ENCODE measurements at regions not wholly inside any gene's neighbourhood (a gene's known extent, or its start where the extent isn't known, plus 50 kb on each side); places are given as distances from the start of the nearest gene placed in this dataset.

DNA sequence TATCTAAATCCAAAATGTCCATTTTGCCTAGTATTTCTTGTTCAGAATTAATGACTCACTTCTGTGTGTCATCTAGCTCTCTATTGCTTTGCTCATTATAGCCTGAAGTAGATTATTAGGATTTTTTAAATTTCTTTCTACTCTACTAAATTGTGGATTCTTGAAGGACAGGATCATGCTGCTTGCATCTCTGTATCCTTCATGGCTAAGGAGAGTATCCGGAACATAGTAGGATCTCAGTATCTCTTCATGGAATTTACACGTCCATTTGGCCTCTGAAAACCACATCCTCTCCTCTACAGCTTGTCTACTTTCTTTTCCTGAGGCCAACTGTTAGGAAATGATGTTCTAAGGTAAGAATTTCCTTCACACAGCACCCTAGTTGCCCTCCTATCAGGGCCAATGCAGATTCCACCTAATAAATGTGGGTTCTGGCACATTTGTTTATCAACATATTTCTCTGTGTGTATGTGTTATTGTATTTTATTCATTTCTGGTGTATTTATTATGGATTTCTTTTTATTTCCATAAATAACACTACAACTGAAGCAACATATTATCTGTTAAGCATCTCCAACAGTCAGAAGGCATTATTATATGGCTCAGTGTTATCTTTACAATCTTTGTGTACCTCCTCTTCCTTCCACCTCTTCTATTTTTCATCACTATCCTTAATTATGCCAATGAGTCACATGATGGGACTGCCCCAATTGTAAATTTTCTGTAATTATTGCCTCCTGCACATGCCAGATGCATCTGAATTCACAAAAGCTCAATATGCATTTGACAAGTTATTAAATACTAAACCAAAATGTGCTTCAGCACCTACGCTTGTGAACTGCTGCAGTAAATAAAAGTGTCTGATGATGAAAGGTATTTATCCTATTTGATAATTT is 557.8 kb upstream of the TLE4 start:
- TF ChIP-seq, protein P1, sequence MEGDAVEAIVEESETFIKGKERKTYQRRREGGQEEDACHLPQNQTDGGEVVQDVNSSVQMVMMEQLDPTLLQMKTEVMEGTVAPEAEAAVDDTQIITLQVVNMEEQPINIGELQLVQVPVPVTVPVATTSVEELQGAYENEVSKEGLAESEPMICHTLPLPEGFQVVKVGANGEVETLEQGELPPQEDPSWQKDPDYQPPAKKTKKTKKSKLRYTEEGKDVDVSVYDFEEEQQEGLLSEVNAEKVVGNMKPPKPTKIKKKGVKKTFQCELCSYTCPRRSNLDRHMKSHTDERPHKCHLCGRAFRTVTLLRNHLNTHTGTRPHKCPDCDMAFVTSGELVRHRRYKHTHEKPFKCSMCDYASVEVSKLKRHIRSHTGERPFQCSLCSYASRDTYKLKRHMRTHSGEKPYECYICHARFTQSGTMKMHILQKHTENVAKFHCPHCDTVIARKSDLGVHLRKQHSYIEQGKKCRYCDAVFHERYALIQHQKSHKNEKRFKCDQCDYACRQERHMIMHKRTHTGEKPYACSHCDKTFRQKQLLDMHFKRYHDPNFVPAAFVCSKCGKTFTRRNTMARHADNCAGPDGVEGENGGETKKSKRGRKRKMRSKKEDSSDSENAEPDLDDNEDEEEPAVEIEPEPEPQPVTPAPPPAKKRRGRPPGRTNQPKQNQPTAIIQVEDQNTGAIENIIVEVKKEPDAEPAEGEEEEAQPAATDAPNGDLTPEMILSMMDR (conservative IDR thresholded peaks at IDR 0.05), result no peak
- H3K27ac Mint-ChIP-seq (ENCODE audit: unreplicated experiment), result no peak overlapping the region
- DNase-seq (ENCODE audit: low read depth, low spot score), result no peak
- H3K27me3 Mint-ChIP-seq (ENCODE audit: low read depth), result no peaks in the 10 kb centered on the region
- H3K4me3 Mint-ChIP-seq, result no peak overlapping the region
- H3K4me1 Mint-ChIP-seq, result peaks cover 4% of the 10 kb centered on the region
- no peaks in the 10 kb centered on the region for H3K36me3 Mint-ChIP-seq (ENCODE audit: low read depth)
- peaks cover 4% of the 10 kb centered on the region for H3K9me3 Mint-ChIP-seq

GRCh38 chr9:79014929-79015699 is 556.7 kb upstream of the TLE4 start:
- TF ChIP-seq, protein P1 (conservative IDR thresholded peaks at IDR 0.05), result no peak
- Mint-ChIP-seq H3K36me3 (ENCODE audit: low read depth) (no peaks in the 10 kb centered on the region), H3K27ac (ENCODE audit: unreplicated experiment) (no peak overlapping the region), H3K4me3 (no peak overlapping the region), H3K4me1 (peaks cover 4% of the 10 kb centered on the region), H3K9me3 (peaks cover 5% of the 10 kb centered on the region), H3K27me3 (ENCODE audit: low read depth) (no peaks in the 10 kb centered on the region)
- no peak for DNase-seq (ENCODE audit: low read depth, low spot score)

DNA sequence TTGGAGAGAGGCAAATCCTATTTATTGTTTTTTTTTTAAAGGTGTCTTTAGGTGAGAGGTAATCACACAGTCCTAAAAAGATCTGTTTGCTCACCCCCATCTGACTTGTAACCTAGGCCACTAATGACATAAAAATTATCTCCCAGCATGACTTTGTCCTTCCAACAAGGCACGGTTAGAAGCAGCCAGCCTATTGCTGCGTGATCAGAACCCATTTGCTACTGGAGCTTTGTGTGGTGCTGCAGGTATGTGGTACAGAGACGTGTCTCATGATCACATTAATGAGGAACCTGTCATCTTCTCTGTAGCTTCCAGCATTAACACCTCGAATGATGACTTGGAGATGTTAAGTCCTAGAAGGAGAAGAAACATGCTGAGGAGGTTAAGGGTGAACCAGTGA is 555.8 kb upstream of the TLE4 start:
- H3K4me1 Mint-ChIP-seq, result peaks cover 4% of the 10 kb centered on the region

DNA sequence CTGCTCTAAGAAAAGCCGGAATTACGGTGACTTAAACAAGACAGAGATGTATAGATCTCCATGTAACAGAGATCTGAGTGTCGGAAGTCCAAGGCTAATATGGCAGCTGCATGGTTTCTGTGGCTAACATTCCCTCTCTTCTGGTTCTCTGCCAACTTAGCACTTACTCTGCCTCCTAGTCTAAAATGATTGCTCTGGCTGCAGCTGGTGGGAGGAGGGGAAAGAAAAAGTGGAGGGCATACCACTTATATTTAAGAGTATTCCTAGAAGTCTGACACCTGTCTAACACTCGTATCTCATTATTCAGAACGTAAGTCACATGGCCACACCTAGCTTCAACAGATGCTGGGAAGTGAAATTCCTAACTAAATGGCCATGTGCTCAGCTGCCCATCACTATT is 551.5 kb upstream of the TLE4 start:
- no peak overlapping the region for H3K4me3 Mint-ChIP-seq
- peaks cover 5% of the 10 kb centered on the region for H3K9me3 Mint-ChIP-seq
- H3K27ac Mint-ChIP-seq (ENCODE audit: unreplicated experiment), result no peak overlapping the region
- H3K27me3 Mint-ChIP-seq (ENCODE audit: low read depth), result no peaks in the 10 kb centered on the region
- no peaks in the 10 kb centered on the region for H3K36me3 Mint-ChIP-seq (ENCODE audit: low read depth)
- TF ChIP-seq, protein P1 (conservative IDR thresholded peaks at IDR 0.05), result no peak
- DNase-seq (ENCODE audit: low read depth, low spot score), result no peak
- H3K4me1 Mint-ChIP-seq, result peaks cover under 1% of the 10 kb centered on the region

More for the DNA sequence above, 555.8 kb upstream of the TLE4 start:
- Mint-ChIP-seq H3K4me3 (no peak overlapping the region), H3K27me3 (ENCODE audit: low read depth) (no peaks in the 10 kb centered on the region), H3K9me3 (peaks cover 5% of the 10 kb centered on the region), H3K27ac (ENCODE audit: unreplicated experiment) (no peak overlapping the region), H3K36me3 (ENCODE audit: low read depth) (no peaks in the 10 kb centered on the region)
- TF ChIP-seq, protein P1 (conservative IDR thresholded peaks at IDR 0.05), result no peak
- no peak for DNase-seq (ENCODE audit: low read depth, low spot score)

DNA sequence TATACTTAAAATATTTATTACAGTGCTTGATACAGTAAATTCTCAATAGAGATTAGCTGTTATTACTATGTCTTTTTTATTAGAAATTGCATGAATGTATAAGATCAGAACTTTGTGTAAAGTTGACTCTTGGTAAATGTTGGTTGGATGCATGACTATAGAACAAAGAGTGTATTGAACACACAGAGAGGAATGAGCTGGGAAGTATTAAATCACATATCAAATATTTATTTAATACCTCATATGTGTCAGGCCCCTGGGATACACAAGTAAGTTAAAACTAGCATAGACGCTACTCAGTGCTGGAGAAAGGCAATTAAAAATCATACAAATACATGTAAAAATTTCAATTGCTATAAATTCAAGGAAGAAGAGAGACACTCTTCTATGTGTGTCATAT is 550.7 kb upstream of the TLE4 start:
- Mint-ChIP-seq H3K36me3 (ENCODE audit: low read depth) (no peaks in the 10 kb centered on the region), H3K4me3 (no peak overlapping the region), H3K27ac (ENCODE audit: unreplicated experiment) (no peak overlapping the region)

More for the DNA sequence above, 550.7 kb upstream of the TLE4 start:
- H3K27me3 Mint-ChIP-seq (ENCODE audit: low read depth), result no peaks in the 10 kb centered on the region
- no peak for DNase-seq (ENCODE audit: low read depth, low spot score)
- TF ChIP-seq, protein P1 (conservative IDR thresholded peaks at IDR 0.05), result no peak
- no peaks in the 10 kb centered on the region for H3K4me1 Mint-ChIP-seq
- H3K9me3 Mint-ChIP-seq, result peaks cover 5% of the 10 kb centered on the region

All from neural crest cell (in vitro differentiated cells).